MM.1S (cell line): ENCODE measurements at regions not wholly inside any gene's neighbourhood (a gene's known extent, or its start where the extent isn't known, plus 50 kb on each side); places are given as distances from the start of the nearest gene placed in this dataset.

ENCODE experiments used
- DNase-seq: peaks from one replicate; pipeline ENCODE4 v3.0.0-alpha.2; 2015
- H2AFZ ChIP-seq: fragments of 300-600 bp; sonication (generic); 2 replicates; pipeline ENCODE4 v1.6.0; 2016; ENCODE audit warnings: antibody characterized with exemption, low read length
- H3F3A ChIP-seq: fragments of 300-600 bp; sonication (generic); 2 replicates; pipeline ENCODE4 v1.6.1; 2016; ENCODE audit warnings: mild to moderate bottlenecking, antibody characterized with exemption, low read length, moderate library complexity, mixed read lengths; ENCODE audit not compliant: insufficient read depth
- H3K27ac ChIP-seq: fragments of 300-600 bp; sonication (generic); 2 replicates; pipeline ENCODE4 v1.5.1; 2016; ENCODE audit warnings: mild to moderate bottlenecking, low read length
- H3K27me3 ChIP-seq: fragments of 300-600 bp; sonication (generic); replicated peaks from 2 replicates; pipeline ENCODE4 v1.6.0; 2016; ENCODE audit warnings: low read length; ENCODE audit not compliant: insufficient read depth
- H3K36me3 ChIP-seq: fragments of 300-600 bp; sonication (generic); replicated peaks from 2 replicates; pipeline ENCODE4 v1.6.1; 2016; ENCODE audit warnings: mild to moderate bottlenecking, low read length, mixed read lengths; ENCODE audit not compliant: insufficient read depth
- H3K4me1 ChIP-seq: fragments of 300-600 bp; sonication (generic); 2 replicates; pipeline ENCODE4 v1.6.1; 2016; ENCODE audit warnings: low read length, mixed read lengths
- H3K4me2 ChIP-seq: fragments of 300-600 bp; sonication (generic); 2 replicates; pipeline ENCODE4 v1.6.0; 2016; ENCODE audit warnings: low read depth, low read length
- H3K4me3 ChIP-seq: fragments of 300-600 bp; sonication (generic); 2 replicates; pipeline ENCODE4 v1.5.1; 2016; ENCODE audit warnings: low read length, mixed read lengths
- H3K79me2 ChIP-seq: fragments of 300-600 bp; sonication (generic); 2 replicates; pipeline ENCODE4 v1.6.1; 2016; ENCODE audit warnings: mixed run types, low read length, mixed read lengths
- H3K9ac ChIP-seq: fragments of 300-600 bp; sonication (generic); 2 replicates; pipeline ENCODE4 v1.6.1; 2016; ENCODE audit warnings: low read length, mixed read lengths
- H3K9me2 ChIP-seq: fragments of 300-600 bp; sonication (generic); replicated peaks from 2 replicates; pipeline ENCODE4 v1.6.1; 2016; ENCODE audit warnings: mild to moderate bottlenecking, low read length, mixed read lengths; ENCODE audit not compliant: insufficient read depth
- H3K9me3 ChIP-seq: fragments of 300-600 bp; sonication (generic); replicated peaks from 2 replicates; pipeline ENCODE4 v1.6.1; 2016; ENCODE audit warnings: mild to moderate bottlenecking, low read length, mixed read lengths; ENCODE audit not compliant: insufficient read depth
- H4K20me1 ChIP-seq: fragments of 300-600 bp; sonication (generic); 2 replicates; pipeline ENCODE4 v1.6.1; 2016; ENCODE audit warnings: mild to moderate bottlenecking, low read length, moderate library complexity, mixed read lengths; ENCODE audit not compliant: insufficient read depth
- EZH2 ChIP-seq: fragments of 300-600 bp; sonication (generic); optimal IDR thresholded peaks from 2 replicates; pipeline ENCODE3; 2017; ENCODE audit warnings: low read depth, mild to moderate bottlenecking, antibody characterized with exemption, low read length, mixed read lengths
- EZH2phosphoT487 ChIP-seq: fragments of 300-600 bp; sonication (generic); IDR thresholded peaks from 2 replicates; pipeline ENCODE4 v1.6.1; 2018; ENCODE audit warnings: antibody characterized with exemption, low read length
- TF ChIP-seq, protein P1 (sequence below): fragments of 300-600 bp; sonication (generic); IDR thresholded peaks from 2 replicates; pipeline ENCODE4 v1.5.1; 2016; ENCODE audit warnings: antibody characterized with exemption, low read length, mixed read lengths

DNA sequence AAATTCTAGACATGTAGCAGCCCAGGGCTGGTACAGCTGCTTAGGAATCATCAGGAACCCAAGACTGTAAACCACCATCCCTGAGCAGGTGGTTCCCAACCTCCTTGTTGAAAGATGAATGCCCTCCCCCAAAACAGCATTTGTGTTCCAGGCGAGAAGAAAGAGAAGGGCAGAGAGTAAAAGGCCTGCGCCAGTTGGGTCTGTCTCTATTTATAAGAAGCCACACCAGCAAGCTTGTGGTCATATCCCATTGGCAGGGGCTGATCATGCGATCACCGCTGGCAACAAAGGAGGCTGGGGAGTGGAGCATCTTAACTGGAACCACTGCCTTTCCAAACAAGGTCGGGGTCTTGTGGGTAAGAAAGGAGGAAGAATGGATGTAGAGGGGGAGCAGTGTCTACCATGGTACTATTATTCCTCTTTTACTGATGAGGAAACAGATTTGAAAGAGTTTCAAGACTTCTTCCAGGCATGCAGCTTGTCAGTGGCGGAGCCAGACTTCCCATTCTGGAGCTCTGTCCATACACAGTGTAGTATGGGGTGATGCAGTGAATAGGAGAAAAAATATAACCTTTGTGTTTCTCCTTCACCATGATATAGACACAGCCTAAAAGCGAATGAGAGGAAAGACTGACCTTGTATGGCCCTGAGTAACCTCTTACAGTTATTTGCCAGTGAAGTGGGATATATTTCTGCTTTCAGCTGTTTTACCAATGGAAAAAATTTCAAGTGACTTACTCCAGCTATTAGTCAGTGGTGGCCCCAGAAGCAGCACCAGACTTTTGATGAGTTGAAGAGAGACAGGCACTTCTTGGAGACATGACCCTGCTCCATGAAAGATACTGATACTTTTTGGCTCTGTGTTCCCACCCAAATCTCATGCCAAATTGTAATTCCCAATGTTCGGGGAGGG lies 222.6 kb downstream of the ABHD5 start:
- Histone ChIP-seq H3K9ac (no peak overlapping the region), H4K20me1 (no peaks in the 10 kb centered on the region), H3F3A (no peaks in the 10 kb centered on the region), H3K27ac (no peak overlapping the region), H3K4me2 (no peak overlapping the region), H3K36me3 (no peaks in the 10 kb centered on the region), H3K9me2 (no peaks in the 10 kb centered on the region), H3K27me3 (no peaks in the 10 kb centered on the region), H3K4me3 (no peak overlapping the region), H3K9me3 (no peaks in the 10 kb centered on the region), H3K79me2 (no peaks in the 10 kb centered on the region), H2AFZ (no peak overlapping the region), H3K4me1 (no peaks in the 10 kb centered on the region)
- no peak for DNase-seq
- TF ChIP-seq EZH2 (no peak), EZH2phosphoT487 (no peak)
- TF ChIP-seq, protein P1, sequence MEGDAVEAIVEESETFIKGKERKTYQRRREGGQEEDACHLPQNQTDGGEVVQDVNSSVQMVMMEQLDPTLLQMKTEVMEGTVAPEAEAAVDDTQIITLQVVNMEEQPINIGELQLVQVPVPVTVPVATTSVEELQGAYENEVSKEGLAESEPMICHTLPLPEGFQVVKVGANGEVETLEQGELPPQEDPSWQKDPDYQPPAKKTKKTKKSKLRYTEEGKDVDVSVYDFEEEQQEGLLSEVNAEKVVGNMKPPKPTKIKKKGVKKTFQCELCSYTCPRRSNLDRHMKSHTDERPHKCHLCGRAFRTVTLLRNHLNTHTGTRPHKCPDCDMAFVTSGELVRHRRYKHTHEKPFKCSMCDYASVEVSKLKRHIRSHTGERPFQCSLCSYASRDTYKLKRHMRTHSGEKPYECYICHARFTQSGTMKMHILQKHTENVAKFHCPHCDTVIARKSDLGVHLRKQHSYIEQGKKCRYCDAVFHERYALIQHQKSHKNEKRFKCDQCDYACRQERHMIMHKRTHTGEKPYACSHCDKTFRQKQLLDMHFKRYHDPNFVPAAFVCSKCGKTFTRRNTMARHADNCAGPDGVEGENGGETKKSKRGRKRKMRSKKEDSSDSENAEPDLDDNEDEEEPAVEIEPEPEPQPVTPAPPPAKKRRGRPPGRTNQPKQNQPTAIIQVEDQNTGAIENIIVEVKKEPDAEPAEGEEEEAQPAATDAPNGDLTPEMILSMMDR, result no peak

DNA sequence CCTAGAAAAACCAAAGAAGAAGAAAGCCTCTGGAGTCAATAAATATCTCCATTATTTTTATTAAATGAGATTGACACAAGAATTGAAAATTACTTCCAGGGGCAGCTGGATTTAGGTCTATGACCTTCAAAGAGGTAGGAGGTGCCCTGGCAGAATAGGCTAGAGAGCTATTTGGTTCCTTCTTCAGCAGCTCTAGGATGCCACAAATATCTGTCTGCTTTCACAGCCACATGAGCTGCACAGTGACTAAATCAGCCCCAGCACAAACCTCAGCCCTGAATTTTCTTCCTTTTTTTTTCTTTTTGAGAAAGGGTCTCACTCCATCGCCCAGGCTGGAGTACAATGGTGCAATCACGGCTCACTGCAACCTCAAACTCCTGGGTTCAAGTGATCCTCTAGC lies 223.5 kb downstream of the ABHD5 start:
- H3K79me2 ChIP-seq, result no peaks in the 10 kb centered on the region
- no peaks in the 10 kb centered on the region for H3K9me3 ChIP-seq
- H3K4me1 ChIP-seq, result no peaks in the 10 kb centered on the region
- H3F3A ChIP-seq, result no peaks in the 10 kb centered on the region
- no peak overlapping the region for H3K4me2 ChIP-seq
- no peak overlapping the region for H3K27ac ChIP-seq
- H3K4me3 ChIP-seq, result no peak overlapping the region
- no peaks in the 10 kb centered on the region for H4K20me1 ChIP-seq
- TF ChIP-seq, protein P1, result no peak
- no peak for TF ChIP-seq EZH2
- H3K9ac ChIP-seq, result no peak overlapping the region
- DNase-seq, result no peak
- H3K36me3 ChIP-seq, result no peaks in the 10 kb centered on the region
- H3K27me3 ChIP-seq, result no peaks in the 10 kb centered on the region
- H2AFZ ChIP-seq, result no peak overlapping the region
- no peaks in the 10 kb centered on the region for H3K9me2 ChIP-seq

DNA sequence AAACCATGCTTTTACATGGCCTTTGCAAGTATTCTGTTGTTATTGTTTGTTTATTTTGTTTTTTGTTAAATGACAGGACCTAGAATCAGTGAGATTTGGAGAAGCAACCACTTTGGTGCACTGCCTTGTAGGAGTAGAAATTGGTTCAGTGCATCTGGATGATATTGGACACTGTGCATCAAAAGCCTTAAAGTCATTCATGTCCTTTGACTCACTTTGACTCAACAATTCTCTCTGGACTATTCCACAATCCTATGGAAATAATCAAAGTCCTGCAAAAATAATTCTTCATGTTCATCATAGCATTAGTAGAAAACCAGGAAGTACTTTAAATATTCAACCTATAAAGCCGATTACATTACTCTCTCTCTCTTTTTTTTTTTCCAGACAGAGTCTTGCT lies 224.8 kb downstream of the ABHD5 start:
- Histone ChIP-seq H3K9me3 (no peaks in the 10 kb centered on the region), H3K4me3 (no peak overlapping the region), H3K9ac (no peak overlapping the region), H2AFZ (no peak overlapping the region), H3K27ac (no peak overlapping the region), H3K36me3 (no peaks in the 10 kb centered on the region), H3K4me1 (no peaks in the 10 kb centered on the region), H3K27me3 (no peaks in the 10 kb centered on the region), H3K9me2 (no peaks in the 10 kb centered on the region), H3K4me2 (no peak overlapping the region), H3K79me2 (no peaks in the 10 kb centered on the region), H4K20me1 (no peaks in the 10 kb centered on the region), H3F3A (no peaks in the 10 kb centered on the region)
- TF ChIP-seq EZH2, result no peak
- DNase-seq, result no peak

DNA sequence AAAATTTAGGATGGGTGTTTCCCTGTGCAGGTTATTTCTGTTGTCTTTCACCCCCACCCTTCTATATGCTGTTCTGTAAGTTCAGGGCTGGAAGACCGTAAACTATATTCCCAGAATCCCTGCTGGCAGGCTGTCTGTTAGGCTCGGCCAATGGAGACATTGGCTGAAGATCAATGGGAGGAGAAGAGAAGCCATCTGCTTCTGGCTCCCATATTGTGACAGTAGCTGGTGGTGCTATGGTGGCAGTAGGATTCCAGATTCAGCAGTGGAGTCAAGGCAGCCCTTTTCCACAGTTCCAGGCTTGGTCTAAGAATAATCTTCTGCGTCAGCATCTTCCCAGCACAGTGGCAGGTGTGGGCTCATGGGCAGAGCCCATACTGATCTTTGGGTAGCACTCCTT lies 226.6 kb downstream of the ABHD5 start:
- Histone ChIP-seq H3K4me2 (no peak overlapping the region), H3K9ac (no peak overlapping the region), H3K9me3 (no peaks in the 10 kb centered on the region), H3K79me2 (no peaks in the 10 kb centered on the region), H3F3A (no peaks in the 10 kb centered on the region), H3K27ac (no peak overlapping the region), H3K9me2 (no peaks in the 10 kb centered on the region), H4K20me1 (no peaks in the 10 kb centered on the region), H3K27me3 (no peaks in the 10 kb centered on the region), H3K4me3 (no peak overlapping the region), H3K36me3 (no peaks in the 10 kb centered on the region), H3K4me1 (no peaks in the 10 kb centered on the region), H2AFZ (no peak overlapping the region)
- TF ChIP-seq EZH2 (no peak), EZH2phosphoT487 (no peak)
- TF ChIP-seq, protein P1, result no peak
- DNase-seq, result no peak
